ENCODE measurements at regions not wholly inside any gene's neighbourhood (a gene's known extent, or its start where the extent isn't known, plus 50 kb on each side); places are given as distances from the start of the nearest gene placed in this dataset.

DNA sequence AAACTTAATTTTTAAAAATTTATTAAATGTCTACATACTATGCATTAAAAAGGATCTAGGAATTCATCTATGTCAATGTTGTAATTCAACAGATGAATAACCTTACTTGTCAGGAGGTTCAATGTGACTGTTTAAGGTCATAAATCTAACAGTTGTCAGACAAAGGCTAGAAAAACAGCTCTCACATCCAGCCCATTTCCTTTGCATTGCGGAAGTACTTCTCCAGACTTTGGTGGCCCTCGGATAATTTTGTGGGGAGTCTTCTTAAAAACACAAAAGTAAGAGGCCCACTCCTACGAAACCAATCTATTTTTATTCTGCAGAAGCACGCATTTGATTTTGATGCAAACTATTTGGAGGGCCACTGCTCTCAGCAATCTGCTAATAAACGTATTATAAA is 122.6 kb upstream of the CHRM3 start:
- no peak for DNase-seq (ENCODE audit: low read depth)

DNA sequence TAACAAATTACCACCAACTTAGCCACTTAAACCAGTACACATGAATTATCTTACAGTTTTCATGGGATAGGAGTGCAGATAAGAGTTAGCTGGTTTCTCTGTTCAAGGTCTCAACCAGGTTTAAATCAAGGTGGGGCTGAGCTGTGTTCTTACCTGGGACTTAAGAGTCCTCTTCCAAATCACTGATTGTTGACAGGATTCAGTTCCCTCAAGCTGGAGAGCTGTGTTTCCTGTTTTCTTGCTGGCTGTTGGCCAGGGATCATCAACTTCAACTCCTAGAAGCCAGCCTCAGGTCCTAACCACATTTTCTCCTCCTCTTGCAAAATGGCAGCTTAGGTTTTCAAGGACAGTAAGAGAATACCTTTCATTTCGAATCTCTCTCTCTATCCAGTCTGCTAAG is 123.8 kb upstream of the CHRM3 start:
- DNase-seq (ENCODE audit: low read depth), result no peak

DNA sequence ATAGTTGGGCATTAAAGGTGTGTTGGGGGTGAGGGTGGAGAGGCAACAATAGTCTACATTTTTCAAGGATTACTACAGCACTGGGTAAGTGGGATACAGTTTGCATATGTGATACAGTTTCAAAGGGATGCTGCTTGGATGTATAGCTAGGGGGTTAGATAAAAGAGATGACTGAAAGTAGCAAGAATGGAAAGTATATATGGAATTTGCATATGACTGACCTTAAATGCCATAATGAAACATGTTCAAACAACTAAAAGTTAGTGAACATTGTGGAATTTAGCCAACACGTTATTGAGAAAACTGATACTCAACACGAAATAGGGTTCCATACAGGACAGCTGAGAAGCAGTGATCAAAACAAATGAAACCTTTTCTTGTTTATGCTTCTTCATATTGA is 124.8 kb upstream of the CHRM3 start:
- DNase-seq (ENCODE audit: low read depth), result no peak

DNA sequence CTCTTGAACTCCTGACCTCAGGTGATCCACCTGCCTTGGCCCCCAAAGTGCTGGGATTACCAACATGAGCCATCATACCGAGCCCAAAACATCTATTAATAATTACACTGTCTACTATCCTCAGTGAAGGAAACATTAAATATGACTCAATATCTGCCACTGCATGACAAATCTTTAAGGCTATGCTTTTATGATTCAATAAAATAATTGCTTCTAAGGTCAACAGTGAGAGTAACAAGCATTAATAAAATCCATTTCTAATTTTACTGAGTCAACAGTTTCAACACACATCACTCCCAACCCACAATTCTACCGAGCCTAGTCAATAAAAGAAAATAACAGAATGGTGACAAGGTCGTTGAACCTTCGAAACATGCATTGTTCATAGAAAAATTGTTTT is 125.5 kb upstream of the CHRM3 start:
- no peak for DNase-seq (ENCODE audit: low read depth)

DNA sequence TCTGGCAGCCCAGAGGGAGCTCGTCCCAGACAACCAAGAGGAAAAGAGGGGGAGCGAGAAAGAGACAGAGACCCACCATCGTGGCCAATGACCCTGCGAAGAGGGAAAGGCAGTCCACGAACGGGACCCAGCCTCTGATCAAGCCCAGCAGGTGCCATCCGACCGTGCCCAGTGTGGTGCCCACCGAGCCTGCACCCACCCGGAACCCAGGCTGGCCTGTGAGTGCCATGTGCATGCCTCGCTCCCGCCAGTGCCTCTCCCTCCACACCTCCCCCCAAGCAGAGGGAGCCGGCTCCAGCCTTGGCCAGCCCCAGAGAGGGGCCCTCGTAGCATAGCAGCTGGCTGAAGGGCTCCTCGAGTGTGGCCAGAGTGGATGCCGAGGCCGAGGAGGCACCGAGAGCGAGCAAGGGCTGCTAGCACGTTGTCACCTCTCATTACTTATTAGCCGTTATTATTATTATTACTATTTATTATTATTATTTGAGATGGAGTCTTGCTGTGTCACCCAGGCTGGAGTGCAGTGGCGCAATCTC is 130.7 kb upstream of the CHRM3 start:
- no peak for DNase-seq (ENCODE audit: low read depth)

DNA sequence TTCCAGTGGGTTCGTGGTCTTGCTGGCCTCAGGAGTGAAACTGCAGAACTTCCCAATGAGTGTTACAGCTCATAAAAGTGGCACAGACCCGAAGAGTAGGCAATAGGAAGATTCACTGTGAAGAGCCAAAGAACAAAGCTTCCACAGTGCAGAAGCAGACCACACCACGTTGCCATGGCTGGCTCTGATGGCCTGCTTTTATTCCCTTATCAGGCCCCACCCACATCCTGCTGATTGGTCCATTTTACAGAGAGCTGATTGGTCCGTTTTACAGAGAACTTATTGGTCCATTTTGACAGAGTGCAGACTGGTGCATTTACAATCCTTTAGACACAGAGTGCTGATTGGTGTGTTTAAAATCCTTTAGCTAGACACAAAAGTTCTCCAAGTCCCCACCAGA is 131.4 kb upstream of the CHRM3 start:
- no peak for DNase-seq (ENCODE audit: low read depth)

DNA sequence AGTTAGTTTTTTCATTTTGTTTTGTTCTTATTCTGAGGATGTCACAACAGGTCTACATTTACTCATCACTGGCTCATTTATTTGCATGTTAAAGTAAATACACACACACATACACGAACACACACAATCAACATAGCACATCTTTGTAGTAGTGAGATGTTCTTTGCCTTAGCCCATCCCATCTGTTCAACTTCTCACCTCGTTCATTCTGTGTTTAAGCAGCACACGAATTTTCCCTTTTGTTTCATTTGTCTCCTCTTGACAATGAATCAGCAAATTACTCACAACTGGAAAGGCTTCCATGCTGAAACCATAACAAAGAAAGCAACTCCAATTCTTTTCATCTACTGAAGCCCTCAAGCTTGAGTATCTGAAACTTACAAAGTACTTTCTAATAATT is 133.3 kb upstream of the CHRM3 start:
- DNase-seq (ENCODE audit: low read depth), result no peak

DNA sequence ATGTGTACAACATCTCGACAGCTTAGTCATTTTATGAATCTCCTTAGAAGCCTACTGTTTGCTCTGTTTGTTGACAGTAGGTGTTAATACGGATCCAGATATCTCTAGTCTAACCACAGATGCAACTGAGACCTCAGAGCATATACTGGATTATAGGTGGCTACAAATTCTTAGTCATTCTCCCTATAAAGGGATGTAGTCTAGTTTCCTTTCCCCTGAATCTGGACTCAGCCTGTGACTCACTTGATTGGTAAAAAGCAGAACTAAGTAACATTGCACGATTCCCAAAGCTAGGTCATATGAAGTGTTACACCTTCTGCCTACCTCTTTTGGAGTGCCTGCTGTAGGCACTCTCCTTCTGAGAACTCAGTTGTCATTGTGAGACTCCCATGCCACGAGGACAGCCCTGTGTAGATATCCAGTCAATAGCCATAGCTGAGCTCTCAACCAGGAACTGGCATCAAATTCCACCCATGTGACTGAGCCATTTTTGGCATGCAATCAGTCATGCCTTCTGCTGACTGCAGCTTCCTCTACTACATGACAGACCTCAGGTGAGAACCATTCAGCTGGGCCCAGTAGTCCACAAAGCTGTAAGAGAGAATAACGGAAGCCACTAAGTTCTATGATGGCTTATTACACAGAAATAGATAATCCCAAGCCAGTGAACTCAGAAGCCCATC is 135.9 kb upstream of the CHRM3 start:
- no peak for DNase-seq (ENCODE audit: low read depth)

DNA sequence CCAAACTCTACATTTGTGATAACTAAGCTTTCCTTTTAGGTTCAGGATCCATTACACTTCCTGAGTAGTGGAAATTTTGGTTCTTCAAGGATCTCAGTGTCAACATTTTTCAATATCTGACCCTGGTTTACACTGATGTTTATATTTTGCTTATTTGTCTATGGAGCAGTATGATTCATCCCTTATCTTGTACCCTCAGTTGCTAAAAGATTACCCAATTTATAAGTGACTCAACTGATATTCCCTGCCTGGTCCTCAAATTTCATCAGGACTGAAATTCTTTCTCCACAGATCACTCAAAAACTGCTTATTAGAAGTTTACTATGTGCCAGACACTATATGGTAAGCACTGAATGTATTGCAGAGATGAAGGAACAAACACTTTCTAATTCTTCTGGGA is 139.1 kb upstream of the CHRM3 start:
- no peak for DNase-seq (ENCODE audit: low read depth)

DNA sequence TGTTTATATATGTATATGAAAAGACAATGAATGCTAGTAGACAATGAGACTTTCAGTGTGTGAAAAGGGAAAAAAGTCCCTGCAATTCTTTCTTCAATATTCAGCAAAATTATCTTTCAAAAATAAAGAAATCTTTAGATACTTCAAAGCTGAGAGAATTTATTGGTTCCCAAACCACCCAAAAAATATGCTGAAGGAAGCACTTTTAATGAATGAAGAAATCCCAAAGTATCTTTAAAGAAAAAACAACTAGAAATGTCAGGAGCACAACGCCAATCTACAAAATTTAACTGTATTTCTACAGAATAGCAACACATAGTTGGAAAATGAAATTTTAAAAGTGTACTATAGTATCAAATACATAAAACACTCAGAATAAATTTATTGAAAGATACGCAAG is 142.3 kb upstream of the CHRM3 start:
- no peak for DNase-seq (ENCODE audit: low read depth)

DNA sequence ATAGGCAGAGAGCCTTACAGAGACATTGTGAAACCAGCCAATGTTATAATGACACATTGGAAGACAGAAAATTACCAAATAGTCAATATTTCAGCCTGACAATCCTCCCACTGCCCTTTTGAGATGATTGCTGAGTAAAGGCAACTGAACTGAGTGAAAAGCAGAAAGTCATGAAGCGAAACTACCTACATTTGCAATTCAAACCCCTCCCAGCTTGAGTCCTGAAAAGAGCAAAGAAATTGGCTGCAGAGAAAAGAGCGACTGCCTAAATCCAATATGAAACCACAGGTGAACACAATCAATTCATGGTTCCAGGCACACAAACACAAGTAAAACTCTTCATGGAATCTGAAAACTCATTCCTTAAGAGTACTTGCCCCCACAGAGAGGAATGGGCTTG is 143.4 kb upstream of the CHRM3 start:
- DNase-seq (ENCODE audit: low read depth), result no peak

DNA sequence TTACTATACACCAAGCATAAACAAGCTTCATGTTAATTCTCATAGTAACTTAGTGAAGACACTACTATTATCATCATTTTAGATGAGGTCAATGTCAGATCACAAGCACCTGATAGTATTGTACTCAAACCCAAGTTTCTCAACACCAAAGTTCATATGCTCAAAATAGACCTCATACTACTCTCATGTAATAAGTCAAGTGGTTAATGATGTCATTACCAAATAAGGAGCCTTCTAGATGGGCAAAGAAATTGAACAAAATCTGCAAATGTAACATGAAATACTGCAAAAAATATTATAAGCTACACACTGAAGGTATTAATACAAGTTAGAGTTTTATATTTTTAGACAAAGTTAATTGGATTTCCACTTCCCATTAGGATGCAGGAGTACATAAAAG is 144.0 kb upstream of the CHRM3 start:
- DNase-seq (ENCODE audit: low read depth), result no peak

DNA sequence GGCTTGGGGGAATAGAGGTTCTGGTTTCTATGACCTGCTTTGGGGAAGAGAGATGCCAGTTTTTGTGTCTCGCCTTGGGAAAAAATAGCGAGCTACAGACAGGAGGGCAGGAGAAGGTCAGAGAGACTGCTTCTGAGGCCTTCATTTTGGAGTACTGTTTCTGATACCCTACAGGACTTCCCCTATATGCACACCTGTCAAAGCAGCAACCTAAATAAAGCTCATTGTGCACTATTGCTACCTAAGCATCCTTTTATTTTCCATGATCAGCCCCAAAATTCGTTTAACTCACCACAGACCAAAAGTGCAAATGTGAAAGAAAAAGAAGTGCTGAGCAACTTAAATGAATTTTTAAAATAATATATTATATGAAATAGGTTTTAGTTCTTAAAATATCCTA is 145.6 kb upstream of the CHRM3 start:
- DNase-seq (ENCODE audit: low read depth), result no peak

DNA sequence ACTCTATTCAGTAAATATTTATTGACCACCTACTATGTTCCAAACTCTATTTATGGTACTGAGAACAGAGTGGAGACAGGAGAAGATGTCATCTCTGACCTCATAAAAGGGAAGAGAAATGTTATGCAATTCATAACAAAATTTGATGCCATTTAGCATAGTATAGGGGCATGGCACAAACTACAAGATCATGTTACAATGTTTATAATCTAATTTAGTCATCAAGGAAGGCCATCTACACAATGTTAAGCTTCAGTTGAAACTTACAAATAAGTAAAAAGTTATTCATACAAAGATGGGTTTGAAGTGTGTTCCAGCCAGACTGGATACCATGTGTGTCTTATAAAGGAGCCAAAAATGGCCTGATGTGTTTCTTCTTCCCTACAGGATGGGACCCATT is 146.8 kb upstream of the CHRM3 start:
- no peak for DNase-seq (ENCODE audit: low read depth)

DNA sequence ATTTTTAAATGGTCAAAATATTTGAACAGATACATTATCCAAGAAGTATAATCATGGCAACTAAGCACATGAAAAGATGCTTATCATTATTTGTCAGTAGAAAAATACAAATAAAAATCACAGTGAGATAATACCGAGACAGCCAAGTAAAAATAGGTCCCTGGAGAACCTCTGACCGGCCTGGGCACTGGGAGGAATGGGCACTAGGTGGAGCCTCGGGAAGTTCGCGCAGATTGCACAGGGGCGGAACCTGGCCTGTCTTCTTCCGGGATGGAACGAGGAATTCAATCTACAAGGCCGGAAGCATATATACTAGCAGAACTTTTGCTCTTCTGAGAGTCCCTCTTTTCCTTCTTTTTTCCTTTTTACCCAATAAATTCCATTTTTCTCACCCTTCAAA is 148.5 kb upstream of the CHRM3 start:
- DNase-seq (ENCODE audit: low read depth), result no peak

DNA sequence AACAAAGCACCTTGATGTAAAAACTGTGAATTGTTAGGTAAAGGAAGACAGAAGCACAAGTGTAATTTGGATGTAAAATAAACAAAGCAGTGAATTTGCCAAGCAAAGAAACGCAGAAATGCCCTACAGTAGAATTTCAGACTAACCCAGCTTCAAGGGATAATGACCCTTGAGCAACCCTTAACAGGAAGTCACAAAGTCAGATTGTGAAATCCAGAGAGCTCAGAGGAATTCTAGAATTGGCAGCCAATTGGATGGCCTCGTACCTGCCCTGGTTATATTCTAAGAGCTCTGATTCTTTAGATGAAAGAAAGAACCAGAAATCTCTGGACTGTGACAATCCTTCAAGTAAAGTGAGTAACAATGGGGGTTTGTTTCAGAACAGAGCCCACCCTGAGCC is 152.7 kb upstream of the CHRM3 start:
- no peak for DNase-seq (ENCODE audit: low read depth)

DNA sequence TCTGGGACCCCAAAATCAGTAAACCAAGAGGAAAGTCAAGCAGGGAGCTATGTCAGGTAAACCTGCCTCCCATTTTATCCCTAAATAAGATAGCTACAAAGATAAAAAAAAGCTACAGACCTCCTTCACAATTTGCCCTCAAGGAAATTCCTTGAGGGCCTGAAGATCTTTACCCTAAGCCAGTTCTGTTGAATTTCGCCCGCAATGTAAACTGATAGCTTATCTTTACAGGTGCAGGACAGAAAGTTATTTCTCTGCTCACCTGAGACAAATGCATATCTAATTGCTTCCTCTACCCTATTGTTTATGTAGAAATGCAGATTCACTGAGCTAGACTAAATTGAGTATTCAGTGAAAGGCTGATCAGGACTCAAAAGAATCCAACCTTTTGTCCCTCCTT is 153.4 kb upstream of the CHRM3 start:
- no peak for DNase-seq (ENCODE audit: low read depth)

DNA sequence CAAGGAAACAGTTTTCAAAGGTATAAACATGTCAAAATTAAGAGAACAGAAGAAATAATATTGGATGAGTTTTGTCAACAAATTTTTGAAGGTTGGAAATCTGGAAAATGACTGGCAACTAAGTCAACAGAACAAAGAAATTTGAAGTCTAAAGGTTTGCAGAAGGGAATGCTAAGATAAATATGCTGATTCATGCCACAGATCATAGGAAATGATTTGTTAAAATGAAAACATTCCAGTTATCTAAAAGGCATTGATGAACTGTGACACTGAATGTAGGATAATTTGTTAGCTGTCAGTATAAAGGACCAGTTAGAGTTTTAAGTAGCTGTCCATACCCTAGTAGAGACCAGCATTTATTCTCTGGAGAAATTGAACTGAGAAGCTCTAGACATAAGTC is 157.9 kb upstream of the CHRM3 start:
- peak; percentile 22 for DNase-seq (ENCODE audit: low read depth)

DNA sequence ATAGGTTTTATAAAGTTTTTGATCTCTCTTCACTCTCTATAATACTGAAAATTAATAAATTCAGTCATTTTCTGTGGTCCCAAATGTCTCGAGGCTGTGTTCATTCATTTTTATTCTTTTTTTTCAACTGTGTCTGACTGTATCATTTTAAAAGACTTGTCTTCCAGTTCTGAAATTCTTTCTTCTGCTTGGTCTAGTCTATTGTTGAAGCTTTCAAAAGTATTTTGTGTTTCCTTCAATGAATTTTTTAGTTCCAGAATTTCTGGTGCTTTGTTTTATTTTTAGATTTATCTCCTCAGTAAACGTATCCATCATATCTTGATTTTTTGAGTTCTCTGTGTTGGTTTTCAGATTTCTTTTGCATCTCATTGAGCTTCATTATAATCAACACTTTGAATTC is 161.0 kb upstream of the CHRM3 start:
- DNase-seq (ENCODE audit: low read depth), result no peak

DNA sequence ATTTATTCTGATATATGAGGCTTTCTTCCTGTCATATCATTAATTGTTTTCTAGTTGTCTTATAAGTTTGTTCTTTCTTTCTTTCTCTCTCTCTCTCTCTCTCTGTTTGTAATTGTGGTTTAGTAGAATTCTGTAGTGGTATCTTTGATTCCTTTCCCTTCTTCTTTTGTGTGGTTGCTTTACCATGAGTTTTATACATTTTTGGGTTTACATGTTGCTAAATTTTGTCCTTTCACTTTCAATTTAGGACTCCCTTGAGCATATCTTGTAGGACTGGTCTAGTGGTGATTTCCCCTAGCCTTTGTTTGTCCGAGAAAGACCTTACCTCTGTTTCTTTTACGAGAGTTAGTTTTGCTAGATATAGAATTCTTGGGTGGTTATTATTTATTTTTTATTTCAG is 162.3 kb upstream of the CHRM3 start:
- DNase-seq (ENCODE audit: low read depth), result no peak

DNA sequence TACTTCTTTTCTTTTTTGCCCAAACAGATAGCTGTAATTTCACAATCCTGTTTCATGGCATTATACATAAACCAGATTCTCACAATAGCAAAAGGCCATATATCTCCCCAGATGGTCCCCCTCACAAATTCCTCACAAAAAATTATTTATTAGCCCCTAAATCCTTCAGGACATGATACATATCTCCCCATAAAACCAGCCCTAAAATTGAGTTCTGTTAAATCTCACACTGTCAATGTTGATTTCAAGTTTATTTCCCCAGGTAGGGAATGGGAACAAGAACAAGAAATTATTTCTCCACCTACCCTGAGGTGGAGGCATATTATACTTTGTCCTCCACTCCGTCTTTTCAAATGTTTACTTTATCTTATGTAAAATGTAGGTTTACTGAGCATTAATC is 163.4 kb upstream of the CHRM3 start:
- no peak for DNase-seq (ENCODE audit: low read depth)

DNA sequence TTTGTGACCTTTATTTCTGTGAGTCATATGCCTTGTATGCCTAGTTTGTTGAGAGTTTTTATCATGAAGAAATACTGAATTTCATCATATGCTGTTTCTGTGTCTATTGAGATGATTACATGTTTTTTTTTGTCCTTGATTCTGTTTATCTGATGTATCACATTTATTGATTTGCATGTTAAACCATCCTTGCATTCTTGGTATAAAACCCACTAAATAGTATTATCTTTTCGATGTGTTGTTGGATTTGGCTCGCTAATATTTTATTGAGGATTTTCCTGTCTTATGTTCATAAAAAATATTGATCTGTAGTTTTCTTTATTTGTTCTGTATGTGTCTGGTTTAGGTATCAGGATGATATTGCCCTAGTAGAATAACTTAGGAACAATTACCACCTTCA is 164.7 kb upstream of the CHRM3 start:
- DNase-seq (ENCODE audit: low read depth), result no peak

DNA sequence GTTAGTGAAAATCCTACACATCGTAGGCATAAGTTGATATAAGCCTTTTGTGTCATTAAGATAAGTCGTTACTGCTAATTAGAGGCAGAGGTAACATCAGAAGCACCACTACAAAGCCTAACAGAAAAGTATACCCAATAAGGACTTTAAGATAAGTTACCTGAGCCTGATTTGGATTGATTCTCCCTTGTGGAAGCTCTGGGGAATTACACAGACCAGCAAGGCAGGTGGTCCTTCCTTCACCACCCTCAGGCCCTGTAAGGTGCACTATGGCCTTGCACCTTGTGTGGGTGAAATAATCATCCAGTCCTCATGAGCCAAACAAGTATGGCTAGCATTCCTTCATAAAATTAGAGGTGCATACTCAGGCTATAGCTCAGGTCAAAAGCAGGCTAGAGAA is 166.7 kb upstream of the CHRM3 start:
- no peak for DNase-seq (ENCODE audit: low read depth)

DNA sequence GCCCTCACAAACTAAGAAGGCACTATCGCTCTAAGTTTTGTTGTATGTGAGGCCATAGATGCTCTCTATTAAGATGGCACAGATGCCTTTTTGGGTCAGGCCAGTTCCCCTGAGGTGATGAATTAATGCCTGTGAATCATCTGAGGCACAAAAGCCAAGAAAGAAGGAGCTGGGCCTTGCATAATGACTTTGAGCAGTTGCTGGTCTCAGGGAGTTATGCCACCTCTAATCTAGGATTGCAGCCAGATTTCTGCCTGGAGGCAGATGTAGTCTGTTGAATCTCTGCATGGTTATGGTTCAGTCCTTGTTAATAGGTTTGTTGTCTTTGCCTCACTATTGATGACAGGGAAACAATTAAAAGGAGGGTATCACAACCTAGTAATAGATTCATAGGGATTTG is 168.1 kb upstream of the CHRM3 start:
- no peak for DNase-seq (ENCODE audit: low read depth)

DNA sequence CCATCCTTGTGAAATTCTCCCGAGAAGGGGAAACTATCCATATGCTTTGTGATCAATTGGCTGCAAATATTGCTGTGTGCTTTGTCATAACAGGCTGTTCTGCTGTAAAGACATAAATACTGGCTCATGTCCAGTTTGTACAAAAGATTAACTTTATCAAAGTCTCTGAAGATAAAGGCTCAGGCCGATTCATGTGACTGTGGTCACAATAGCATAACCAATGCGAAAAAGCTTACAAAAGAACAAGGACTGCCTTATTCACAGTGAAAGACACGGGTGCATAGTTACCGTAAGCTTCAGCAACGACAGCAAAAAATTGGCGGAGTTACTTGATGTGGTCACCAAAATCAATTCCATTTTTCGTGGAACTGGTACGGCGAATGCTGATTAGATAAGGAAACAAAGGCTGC is 173.6 kb upstream of the CHRM3 start:
- no peak for DNase-seq (ENCODE audit: low read depth)
